Esophagus muscularis mucosa (tissue), 4 donors: ENCODE measurements at regions not wholly inside any gene's neighbourhood (a gene's known extent, or its start where the extent isn't known, plus 50 kb on each side); places are given as distances from the start of the nearest gene placed in this dataset.

ENCODE experiments used
- CTCF ChIP-seq, 3 experiments: fragments of 200-600 bp in 2 of 3; fragments of 450-650 bp in 1 of 3; sonication (generic) in 2 of 3; IDR thresholded peaks; one replicate each; pipeline ENCODE4 v1.5.1; 2017 to 2019; ENCODE audit warnings: antibody characterized with exemption in 3 of 3, mild to moderate bottlenecking in 2 of 3, moderate library complexity in 1 of 3
- EP300 ChIP-seq: sonication (generic); formaldehyde crosslinking; IDR thresholded peaks from one replicate; pipeline ENCODE4 v1.6.1; 2017; ENCODE audit warnings: antibody characterized with exemption
- POLR2A ChIP-seq: fragments of 450-650 bp; IDR thresholded peaks from one replicate; pipeline ENCODE4 v1.6.1; 2017; ENCODE audit warnings: antibody characterized with exemption, moderate library complexity, mild to moderate bottlenecking, low read depth
- POLR2AphosphoS5 ChIP-seq, 2 donors: sonication (generic); formaldehyde crosslinking; IDR thresholded peaks; one replicate each; pipeline ENCODE4 v1.6.1; 2017; ENCODE audit warnings: antibody characterized with exemption in 2 of 2

GRCh38 chr14:27222671-27223070 lies 624.8 kb upstream of the NOVA1 start:
- TF ChIP-seq CTCF (IDR thresholded peaks at IDR 0.05), result no peak
- TF ChIP-seq POLR2A, result no peak
- TF ChIP-seq EP300, result no peak
- TF ChIP-seq POLR2AphosphoS5 (IDR thresholded peaks at IDR 0.05), result no peak
